Neural progenitor cell (in vitro differentiated cells): ENCODE measurements at regions not wholly inside any gene's neighbourhood (a gene's known extent, or its start where the extent isn't known, plus 50 kb on each side); places are given as distances from the start of the nearest gene placed in this dataset.

Experiments used
- CTCF ChIP-seq: fragments of 200-600 bp; sonication (generic); IDR thresholded peaks from 2 replicates; pipeline ENCODE4 v1.5.1; 2017; ENCODE audit warnings: antibody characterized with exemption, mild to moderate bottlenecking
- EZH2 ChIP-seq: fragments of 200-600 bp; sonication (generic); IDR thresholded peaks from 2 replicates; pipeline ENCODE4 v1.6.1; 2017; ENCODE audit warnings: antibody characterized with exemption, mild to moderate bottlenecking, moderate library complexity

- TF ChIP-seq CTCF (no peak), EZH2 (no peak)
Observed at GRCh38 chr3:5888851-5889250, 701.3 kb downstream of the EDEM1 start.
